ENCODE measurements at regions not wholly inside any gene's neighbourhood (a gene's known extent, or its start where the extent isn't known, plus 50 kb on each side); places are given as distances from the start of the nearest gene placed in this dataset.

DNA sequence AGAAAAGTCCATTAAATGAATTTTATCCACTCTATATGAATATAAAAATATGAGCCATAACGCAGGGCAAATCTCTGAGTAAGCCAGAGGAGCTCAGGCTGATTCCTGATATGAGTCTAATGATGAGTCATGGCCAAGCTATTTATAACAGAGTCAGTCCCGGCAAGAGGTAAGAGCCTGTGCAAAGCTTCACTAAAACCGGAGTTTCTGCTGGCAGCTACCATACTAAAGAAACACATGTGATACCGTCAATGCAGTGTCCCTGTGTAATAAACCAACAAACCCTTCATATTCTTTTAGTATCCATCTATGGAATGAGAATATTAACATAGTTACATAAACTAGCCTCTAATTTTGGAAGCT, 319.4 kb downstream of the KCNC2 start:
- DNase-seq (ENCODE audit: low spot score): no peak
- H3K27me3 ChIP-seq: no peaks in the 10 kb centered on the region
- TF ChIP-seq, protein P1, sequence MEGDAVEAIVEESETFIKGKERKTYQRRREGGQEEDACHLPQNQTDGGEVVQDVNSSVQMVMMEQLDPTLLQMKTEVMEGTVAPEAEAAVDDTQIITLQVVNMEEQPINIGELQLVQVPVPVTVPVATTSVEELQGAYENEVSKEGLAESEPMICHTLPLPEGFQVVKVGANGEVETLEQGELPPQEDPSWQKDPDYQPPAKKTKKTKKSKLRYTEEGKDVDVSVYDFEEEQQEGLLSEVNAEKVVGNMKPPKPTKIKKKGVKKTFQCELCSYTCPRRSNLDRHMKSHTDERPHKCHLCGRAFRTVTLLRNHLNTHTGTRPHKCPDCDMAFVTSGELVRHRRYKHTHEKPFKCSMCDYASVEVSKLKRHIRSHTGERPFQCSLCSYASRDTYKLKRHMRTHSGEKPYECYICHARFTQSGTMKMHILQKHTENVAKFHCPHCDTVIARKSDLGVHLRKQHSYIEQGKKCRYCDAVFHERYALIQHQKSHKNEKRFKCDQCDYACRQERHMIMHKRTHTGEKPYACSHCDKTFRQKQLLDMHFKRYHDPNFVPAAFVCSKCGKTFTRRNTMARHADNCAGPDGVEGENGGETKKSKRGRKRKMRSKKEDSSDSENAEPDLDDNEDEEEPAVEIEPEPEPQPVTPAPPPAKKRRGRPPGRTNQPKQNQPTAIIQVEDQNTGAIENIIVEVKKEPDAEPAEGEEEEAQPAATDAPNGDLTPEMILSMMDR (IDR thresholded peaks at IDR 0.05): no peak
- no peak overlapping the region for H3K4me3 ChIP-seq
- no peaks in the 10 kb centered on the region for H3K36me3 ChIP-seq
- peaks cover 0 to 3% of the 10 kb centered on the region in 2 donors for H3K4me1 ChIP-seq
- H3K9me3 ChIP-seq: no peaks in the 10 kb centered on the region
- H3K27ac ChIP-seq: no peak overlapping the region

DNA sequence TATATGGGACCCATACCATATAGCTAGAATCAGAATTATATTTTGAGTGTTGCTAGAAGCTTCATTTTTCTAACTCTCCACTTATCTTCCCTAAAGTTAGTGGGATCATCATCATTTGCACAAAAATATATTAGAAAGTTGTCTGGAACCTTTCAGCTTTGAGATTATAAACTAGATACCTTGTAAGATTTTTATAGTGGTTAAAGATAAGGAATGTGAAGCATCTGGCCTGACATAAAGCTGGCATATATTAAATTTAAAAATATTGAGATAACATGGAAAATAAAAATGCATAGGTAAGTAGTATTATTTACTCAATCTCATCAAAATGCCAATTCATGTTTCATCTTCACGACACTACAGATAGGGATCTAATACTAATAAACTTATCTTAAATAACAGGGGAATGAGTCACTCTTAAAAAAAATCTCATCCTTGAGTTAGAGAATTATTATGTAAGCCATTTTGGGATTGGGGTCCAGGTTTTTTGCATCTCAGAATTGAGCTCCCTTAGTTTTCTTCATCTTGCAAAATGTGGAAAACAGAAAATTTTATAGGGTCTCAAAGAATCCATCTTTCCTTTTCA, 318.5 kb downstream of the KCNC2 start:
- no peak overlapping the region for H3K4me3 ChIP-seq
- DNase-seq (ENCODE audit: low spot score): no peak
- H3K36me3 ChIP-seq: no peaks in the 10 kb centered on the region
- H3K4me1 ChIP-seq: peaks cover 0 to 3% of the 10 kb centered on the region in 2 donors
- TF ChIP-seq, protein P1 (IDR thresholded peaks at IDR 0.05): no peak
- H3K27me3 ChIP-seq: no peaks in the 10 kb centered on the region
- H3K9me3 ChIP-seq: no peaks in the 10 kb centered on the region
- H3K27ac ChIP-seq: no peak overlapping the region

DNA sequence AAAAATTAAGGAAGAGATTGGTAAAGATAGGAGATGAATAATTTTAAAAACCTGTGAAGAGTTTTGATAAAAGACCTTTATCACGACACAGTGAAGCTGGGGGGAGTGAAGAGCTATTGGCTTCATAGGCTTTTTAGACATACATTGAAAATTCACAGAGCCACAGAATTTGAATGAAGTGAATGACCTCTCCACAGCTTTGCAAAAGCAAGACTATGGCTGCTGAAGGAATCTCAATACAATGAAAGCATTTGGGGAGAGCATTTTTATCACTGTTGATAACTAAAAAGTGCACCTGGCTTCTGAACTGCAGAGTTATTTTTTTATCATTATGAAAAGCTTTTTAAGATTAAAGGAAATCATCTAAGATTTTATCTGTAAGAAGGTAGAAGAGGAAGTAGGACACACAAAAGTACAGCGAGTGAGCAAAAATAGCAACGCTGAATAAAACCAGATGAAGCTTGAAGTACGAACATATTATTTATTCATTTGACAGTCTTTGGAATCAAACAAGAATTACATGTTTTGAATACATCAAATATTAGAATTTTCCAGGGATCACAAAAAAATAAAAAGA, 317.5 kb downstream of the KCNC2 start:
- no peaks in the 10 kb centered on the region for H3K36me3 ChIP-seq
- no peaks in the 10 kb centered on the region for H3K27me3 ChIP-seq
- no peak for DNase-seq (ENCODE audit: low spot score)
- H3K4me3 ChIP-seq: no peak overlapping the region
- H3K27ac ChIP-seq: no peak overlapping the region
- TF ChIP-seq, protein P1 (IDR thresholded peaks at IDR 0.05): no peak
- peaks cover 0 to 3% of the 10 kb centered on the region in 2 donors for H3K4me1 ChIP-seq
- no peaks in the 10 kb centered on the region for H3K9me3 ChIP-seq

DNA sequence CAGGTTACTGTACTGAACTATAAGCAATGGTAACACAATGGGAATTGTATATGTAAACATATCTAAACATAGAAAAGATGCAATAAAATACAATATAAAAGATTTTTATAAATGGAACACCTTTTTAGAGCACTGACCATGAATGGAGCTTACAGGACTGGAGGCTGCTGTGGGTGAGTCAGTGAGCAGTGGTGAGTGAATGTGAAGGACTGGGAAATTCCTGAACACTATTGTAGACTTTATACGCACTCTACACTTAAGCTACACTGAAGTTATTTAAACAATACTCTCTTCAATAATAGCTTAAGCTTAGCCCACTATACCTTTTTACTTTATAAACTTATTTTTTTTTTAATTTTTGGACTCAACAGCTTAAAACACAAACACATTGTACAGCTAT, 313.5 kb downstream of the KCNC2 start:
- no peak overlapping the region for H3K27ac ChIP-seq
- no peaks in the 10 kb centered on the region for H3K9me3 ChIP-seq
- H3K27me3 ChIP-seq: no peaks in the 10 kb centered on the region
- H3K4me1 ChIP-seq: no peaks in the 10 kb centered on the region
- no peaks in the 10 kb centered on the region for H3K36me3 ChIP-seq
- TF ChIP-seq, protein P1 (IDR thresholded peaks at IDR 0.05): no peak
- no peak for DNase-seq (ENCODE audit: low spot score)
- H3K4me3 ChIP-seq: no peak overlapping the region

DNA sequence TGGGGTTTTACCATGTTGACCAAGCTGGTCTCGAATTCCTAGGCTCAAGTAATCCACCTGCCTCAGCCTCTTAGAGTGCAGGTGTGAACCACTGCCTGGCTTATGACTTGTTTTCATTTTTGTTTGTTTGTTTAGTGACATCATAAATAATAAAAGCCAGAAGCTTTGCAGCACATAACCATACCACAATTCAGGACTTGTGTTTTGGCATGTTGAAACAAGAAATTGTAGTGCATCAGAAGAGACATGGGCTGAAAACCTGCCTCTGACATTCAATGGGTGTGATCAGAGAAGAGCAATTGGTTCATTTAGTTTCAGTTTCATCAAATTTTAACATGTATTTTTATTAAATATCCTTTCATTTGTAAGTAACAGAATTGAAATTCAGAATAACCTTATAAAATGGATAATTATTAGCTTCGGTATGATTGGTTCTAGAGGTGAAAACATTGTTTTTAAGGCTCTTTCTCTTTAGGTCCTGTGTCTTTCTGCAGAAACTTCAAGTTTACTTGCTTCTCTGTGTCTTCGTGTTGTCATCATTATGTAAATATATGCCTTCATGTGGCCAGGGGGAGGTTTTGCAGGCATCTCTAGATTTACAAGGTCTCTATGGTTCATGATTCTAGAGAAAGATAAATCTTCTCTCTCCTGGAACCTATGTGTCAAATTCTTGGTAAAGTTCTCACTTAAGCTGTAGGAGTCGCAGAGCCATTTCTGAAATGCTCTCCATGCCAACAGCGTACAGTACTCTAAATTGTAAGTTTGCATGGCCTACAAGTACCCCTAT, 312.0 kb downstream of the KCNC2 start:
- no peak for DNase-seq (ENCODE audit: low spot score)
- TF ChIP-seq, protein P1 (IDR thresholded peaks at IDR 0.05): no peak
- H3K4me1 ChIP-seq: no peaks in the 10 kb centered on the region
- H3K9me3 ChIP-seq: no peaks in the 10 kb centered on the region
- no peaks in the 10 kb centered on the region for H3K36me3 ChIP-seq
- no peak overlapping the region for H3K27ac ChIP-seq
- no peaks in the 10 kb centered on the region for H3K27me3 ChIP-seq
- no peak overlapping the region for H3K4me3 ChIP-seq

Measured in right atrium auricular region (tissue), 2 donors.